Common myeloid progenitor, CD34-positive (primary cell): ENCODE measurements at regions not wholly inside any gene's neighbourhood (a gene's known extent, or its start where the extent isn't known, plus 50 kb on each side); places are given as distances from the start of the nearest gene placed in this dataset.
"Not testable (repeated sequence)": the region's sequence is repeated elsewhere in the genome, so short reads cannot be mapped to it uniquely, and the experiment has no call there.

Experiments used
- CTCF ChIA-PET: fragments of 350-600 bp; sonication (Branson Sonifier 250); formaldehyde crosslinking; loops from one replicate; lab custom pipeline; 2021; ENCODE audit warnings: antibody characterized with exemption; lab: Charles Lee
- POLR2A ChIA-PET: fragments of 350-600 bp; sonication (Branson Sonifier 250); formaldehyde crosslinking; loops from one replicate; lab custom pipeline; 2021; ENCODE audit warnings: antibody characterized with exemption; lab: Charles Lee
- DNase-seq, 3 donors: peaks; one replicate each; pipeline versions ENCODE4 v3.0.0 to v3.0.0-alpha.2; 2013
- H3K27ac ChIP-seq, 2 experiments: 1 replicate in 1 of 2; 2 replicates in 1 of 2; pipeline ENCODE4 v1.7.0; 2013; ENCODE audit warnings: inconsistent platforms in 2 of 2, low read length in 2 of 2, mild to moderate bottlenecking in 2 of 2, low read depth in 1 of 2, moderate library complexity in 1 of 2; ENCODE audit not compliant: severe bottlenecking in 2 of 2, insufficient read depth in 1 of 2, poor library complexity in 1 of 2
- H3K27me3 ChIP-seq, 5 experiments: replicated peaks in 2 of 5; 1 replicate in 3 of 5; 2 replicates in 2 of 5; pipeline versions ENCODE4 v1.6.1 to v1.7.0; 2013; ENCODE audit warnings: low read length in 4 of 5, mild to moderate bottlenecking in 2 of 5, moderate library complexity in 2 of 5, inconsistent platforms in 1 of 5; ENCODE audit not compliant: insufficient read depth in 5 of 5, control insufficient read depth in 4 of 5
- H3K36me3 ChIP-seq, 4 experiments: 1 replicate in 2 of 4; 2 replicates in 2 of 4; pipeline versions ENCODE4 v1.6.1 to v1.7.0; 2013; ENCODE audit warnings: low read length in 3 of 4, control low read depth in 1 of 4, mild to moderate bottlenecking in 1 of 4; ENCODE audit not compliant: control insufficient read depth in 4 of 4, insufficient read depth in 4 of 4
- H3K4me1 ChIP-seq, 4 experiments: 1 replicate in 3 of 4; 2 replicates in 1 of 4; pipeline versions ENCODE4 v1.6.1 to v1.7.1; 2013; ENCODE audit warnings: low read length in 3 of 4, mild to moderate bottlenecking in 3 of 4, control low read depth in 1 of 4, inconsistent platforms in 1 of 4, moderate library complexity in 1 of 4; ENCODE audit not compliant: control insufficient read depth in 4 of 4, insufficient read depth in 4 of 4; ENCODE audit errors: control extremely low read depth in 1 of 4
- H3K4me3 ChIP-seq, 7 experiments: 1 replicate in 4 of 7; 2 replicates in 3 of 7; pipeline versions ENCODE4 v1.5.1 to v1.7.0; 2013; ENCODE audit warnings: mild to moderate bottlenecking in 7 of 7, low read length in 6 of 7, moderate library complexity in 6 of 7, inconsistent platforms in 2 of 7, low read depth in 2 of 7, control low read depth in 1 of 7; ENCODE audit not compliant: insufficient read depth in 4 of 7, control insufficient read depth in 1 of 7; ENCODE audit errors: extremely low read depth in 1 of 7
- H3K9me3 ChIP-seq, 5 experiments: 1 replicate in 4 of 5; 2 replicates in 1 of 5; pipeline versions ENCODE4 v1.6.1 to v1.7.1; 2013; ENCODE audit warnings: low read length in 4 of 5, mild to moderate bottlenecking in 2 of 5, inconsistent platforms in 1 of 5, low read depth in 1 of 5, moderate library complexity in 1 of 5; ENCODE audit not compliant: control insufficient read depth in 4 of 5, insufficient read depth in 2 of 5; ENCODE audit errors: control extremely low read depth in 1 of 5
- WGBS: methylation state at CpG from one replicate; pipeline ENCODE4 v1.1.5; 2013; ENCODE audit not compliant: insufficient coverage; 5-methylcytosine and 5-hydroxymethylcytosine counted together

DNA sequence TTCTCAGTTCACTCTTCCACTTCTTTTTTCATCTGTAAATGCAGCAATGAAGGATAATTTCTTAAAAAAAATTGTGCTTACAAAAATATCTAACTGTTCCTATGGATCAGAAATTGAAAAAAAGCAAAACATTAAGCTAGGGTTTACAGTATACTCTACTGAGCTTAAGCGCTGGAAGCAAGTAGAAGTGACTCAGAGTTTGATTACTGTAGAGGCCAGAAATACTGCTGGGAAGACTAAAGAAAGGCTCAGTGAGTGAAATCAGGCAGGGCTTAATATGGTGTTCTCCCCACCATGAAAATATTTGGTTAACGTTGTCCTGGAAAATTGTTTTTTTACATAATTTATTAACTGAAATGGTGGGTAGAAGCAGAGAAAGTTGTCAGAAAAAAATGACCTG lies 1061.8 kb upstream of the GRIA3 start:
- no peak overlapping the region for H3K4me3 ChIP-seq
- no peaks in the 10 kb centered on the region for H3K27me3 ChIP-seq
- no peaks in the 10 kb centered on the region for H3K9me3 ChIP-seq
- ChIA-PET POLR2A (no interaction called here), CTCF (no interaction called here)
- no peak overlapping the region for H3K27ac ChIP-seq
- H3K36me3 ChIP-seq: no peaks in the 10 kb centered on the region
- H3K4me1 ChIP-seq: no peaks in the 10 kb centered on the region
- WGBS: 82% methylated on average over 1 of the region's 2 CpGs
- DNase-seq: no peak

DNA sequence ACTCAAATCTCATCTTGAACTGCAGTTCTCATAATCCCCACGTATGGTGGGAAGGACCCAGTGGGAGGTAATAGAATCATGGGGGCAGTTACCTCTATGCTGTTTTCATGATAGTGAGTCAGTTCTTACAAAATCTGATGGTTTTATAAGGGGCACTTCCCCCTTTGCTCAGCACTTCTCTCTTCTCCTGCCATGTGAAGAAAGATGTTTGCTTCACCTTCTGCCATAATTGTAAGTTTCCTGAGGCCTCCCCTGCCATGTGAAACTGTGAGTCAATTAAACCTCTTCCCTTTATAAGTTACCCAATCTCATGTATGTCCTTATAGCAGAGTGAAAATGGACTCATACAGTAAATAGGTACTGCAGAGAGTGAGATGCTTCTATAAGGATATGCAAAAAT lies 1050.6 kb upstream of the GRIA3 start:
- no peaks in the 10 kb centered on the region for H3K9me3 ChIP-seq
- no peak for DNase-seq
- ChIA-PET CTCF (no interaction called here), POLR2A (no interaction called here)
- no CpG with 5 or more reads among the region's 1 CpG for WGBS
- H3K27ac ChIP-seq: no peak overlapping the region
- no peaks in the 10 kb centered on the region for H3K27me3 ChIP-seq
- no peaks in the 10 kb centered on the region for H3K4me1 ChIP-seq
- no peak overlapping the region for H3K4me3 ChIP-seq
- no peaks in the 10 kb centered on the region for H3K36me3 ChIP-seq

DNA sequence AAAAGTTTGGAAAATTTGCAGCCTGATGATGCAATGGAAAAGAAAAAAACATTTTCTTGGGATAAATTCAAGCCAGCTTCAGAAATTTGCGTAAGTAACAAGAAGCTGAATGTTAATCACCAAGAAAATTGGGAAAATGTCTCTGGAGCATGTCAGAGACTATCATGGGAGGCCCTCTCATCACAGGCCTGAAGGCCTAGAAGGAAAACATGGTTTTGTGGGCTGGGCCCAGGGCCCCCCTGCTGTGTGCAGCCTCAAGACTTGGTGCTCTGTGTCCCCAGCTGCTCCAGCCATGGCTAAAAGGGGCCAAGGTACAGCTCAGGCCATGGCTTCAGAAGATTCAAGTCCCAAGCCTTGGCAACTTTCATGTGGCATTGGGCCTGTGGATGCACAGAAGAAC lies 1049.8 kb upstream of the GRIA3 start:
- DNase-seq: no peak
- Histone ChIP-seq H3K4me3 (no peak overlapping the region), H3K36me3 (no peaks in the 10 kb centered on the region), H3K9me3 (no peaks in the 10 kb centered on the region), H3K27me3 (no peaks in the 10 kb centered on the region), H3K4me1 (no peaks in the 10 kb centered on the region), H3K27ac (no peak overlapping the region)
- 100% methylated on average over 1 of the region's 1 CpG for WGBS
- ChIA-PET POLR2A (no interaction called here), CTCF (no interaction called here)

DNA sequence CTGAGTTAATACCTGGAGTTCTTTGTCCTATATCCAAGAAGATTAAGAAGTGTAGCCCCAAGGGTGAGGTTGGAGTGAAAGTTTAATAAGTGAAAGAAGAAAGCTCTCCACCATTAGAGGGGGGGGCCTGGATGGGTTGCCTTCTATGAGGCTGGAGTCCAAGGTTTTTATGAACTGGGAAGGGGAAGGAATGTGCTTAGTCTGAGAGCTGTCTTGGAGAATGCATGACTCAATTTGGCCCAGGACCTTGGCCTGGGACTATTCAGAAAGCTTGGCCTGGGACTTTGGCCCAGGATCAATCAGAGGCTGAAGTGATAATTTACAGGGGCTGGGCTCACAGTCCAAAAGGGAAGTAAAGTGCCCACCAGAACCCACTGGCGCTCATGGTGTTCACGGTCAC lies 1049.0 kb upstream of the GRIA3 start:
- H3K4me1 ChIP-seq: no peaks in the 10 kb centered on the region
- H3K27me3 ChIP-seq: no peaks in the 10 kb centered on the region
- H3K9me3 ChIP-seq: no peaks in the 10 kb centered on the region
- POLR2A ChIA-PET: no interaction called here
- no CpG with 5 or more reads among the region's 2 CpGs for WGBS
- H3K27ac ChIP-seq: no peak overlapping the region
- DNase-seq: no peak
- H3K36me3 ChIP-seq: no peaks in the 10 kb centered on the region
- CTCF ChIA-PET: no interaction called here
- H3K4me3 ChIP-seq: no peak overlapping the region

DNA sequence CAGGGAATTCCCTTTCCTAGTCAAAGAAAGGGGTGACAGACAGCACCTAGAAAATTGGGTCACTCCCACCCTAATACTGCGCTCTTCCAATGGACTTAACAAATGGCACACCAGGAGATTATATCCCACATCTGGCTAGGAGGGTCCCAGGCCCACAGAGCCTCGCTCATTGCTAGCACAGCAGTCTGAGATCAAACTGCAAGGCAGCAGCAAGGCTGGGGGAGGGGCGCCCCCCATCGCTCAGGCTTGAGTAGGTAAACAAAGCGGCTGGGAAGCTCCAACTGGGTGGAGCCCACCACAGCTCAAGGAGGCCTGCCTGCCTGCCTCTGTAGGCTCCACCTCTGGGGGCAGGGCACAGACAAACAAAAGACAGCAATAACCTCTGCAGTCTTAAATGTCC lies 1043.9 kb upstream of the GRIA3 start:
- H3K27ac ChIP-seq, CTCF ChIA-PET, DNase-seq, H3K4me3 ChIP-seq, H3K27me3 ChIP-seq, H3K4me1 ChIP-seq, H3K36me3 ChIP-seq, POLR2A ChIA-PET, H3K9me3 ChIP-seq: not testable (repeated sequence)
- WGBS: 88% methylated on average over 3 of the region's 5 CpGs

DNA sequence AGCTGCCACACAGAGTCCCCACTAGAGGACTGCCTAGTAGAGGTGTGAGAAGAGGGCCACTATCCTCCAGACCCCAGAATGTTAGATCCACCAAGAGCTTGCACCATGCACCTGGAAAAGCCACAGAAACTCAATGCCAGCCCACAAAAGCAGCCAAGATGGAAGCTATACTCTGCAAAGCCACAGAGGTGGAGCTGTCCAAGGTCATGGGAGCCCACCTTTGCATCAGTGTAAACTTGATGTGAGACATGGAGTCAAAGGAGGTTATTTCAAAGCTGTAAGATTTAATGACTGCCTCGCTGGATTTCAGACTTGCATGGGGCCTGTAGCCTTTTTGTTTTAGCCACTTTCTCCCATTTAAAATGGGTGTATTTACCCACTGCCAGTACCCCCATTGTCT lies 1030.1 kb upstream of the GRIA3 start:
- Histone ChIP-seq H3K4me3 (no peak overlapping the region), H3K36me3 (no peaks in the 10 kb centered on the region), H3K9me3 (no peaks in the 10 kb centered on the region), H3K27me3 (no peaks in the 10 kb centered on the region), H3K4me1 (no peaks in the 10 kb centered on the region), H3K27ac (no peak overlapping the region)
- DNase-seq: no peak
- no CpG with 5 or more reads among the region's 1 CpG for WGBS
- ChIA-PET CTCF (no interaction called here), POLR2A (no interaction called here)

DNA sequence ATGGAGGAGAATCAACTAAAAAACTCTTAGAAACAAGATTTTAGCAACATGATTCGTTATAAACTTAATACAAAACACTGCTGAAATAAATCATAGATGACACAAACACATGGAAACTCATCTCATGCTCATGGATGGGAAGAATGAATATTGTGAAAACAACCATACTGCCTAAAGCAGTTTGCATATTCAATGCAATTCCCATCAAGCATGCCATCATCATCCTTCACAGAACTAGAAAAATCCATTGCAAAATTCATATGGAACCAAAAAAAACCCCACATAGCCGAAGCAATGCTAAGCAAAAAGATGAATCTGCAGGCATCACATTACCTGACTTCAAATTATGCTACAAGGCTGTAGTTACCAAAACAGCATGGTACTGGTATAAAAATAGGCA lies 1015.8 kb upstream of the GRIA3 start:
- H3K9me3 ChIP-seq: no peaks in the 10 kb centered on the region
- no peaks in the 10 kb centered on the region for H3K4me1 ChIP-seq
- no peak for DNase-seq
- no peaks in the 10 kb centered on the region for H3K27me3 ChIP-seq
- H3K36me3 ChIP-seq: no peaks in the 10 kb centered on the region
- no peak overlapping the region for H3K27ac ChIP-seq
- ChIA-PET CTCF (no interaction called here), POLR2A (no interaction called here)
- H3K4me3 ChIP-seq: no peak overlapping the region
- WGBS: 60% methylated on average over 1 of the region's 2 CpGs
